Neural cell (in vitro differentiated cells): ENCODE measurements at regions not wholly inside any gene's neighbourhood (a gene's known extent, or its start where the extent isn't known, plus 50 kb on each side); places are given as distances from the start of the nearest gene placed in this dataset.

Experiments used
- EP300 ChIP-seq: fragments of 450-650 bp; conservative IDR thresholded peaks from 2 replicates; pipeline ENCODE4 v1.6.1; 2014; ENCODE audit warnings: antibody characterized with exemption, mild to moderate bottlenecking, moderate library complexity; ENCODE audit not compliant: poor library complexity, severe bottlenecking
- EZH2 ChIP-seq: fragments of 200-600, 300-800 bp; shearing (Covaris generic), sonication (generic); IDR thresholded peaks from 2 replicates; pipeline ENCODE4 v1.6.1; 2014; ENCODE audit warnings: antibody characterized with exemption, low read length, borderline replicate concordance, mild to moderate bottlenecking; ENCODE audit not compliant: insufficient read depth, poor library complexity, severe bottlenecking
- POLR2AphosphoS5 ChIP-seq: IDR thresholded peaks from 2 replicates; pipeline ENCODE4 v1.6.1; 2012
- RAD21 ChIP-seq: fragments of 450-650 bp; conservative IDR thresholded peaks from 2 replicates; pipeline ENCODE4 v1.6.1; 2014; ENCODE audit warnings: antibody characterized with exemption, mild to moderate bottlenecking, moderate library complexity
- SMC3 ChIP-seq: fragments of 450-650 bp; conservative IDR thresholded peaks from 2 replicates; pipeline ENCODE4 v1.6.1; 2014; ENCODE audit warnings: antibody characterized with exemption, mild to moderate bottlenecking, moderate library complexity; ENCODE audit not compliant: poor library complexity
- TAF1 ChIP-seq: IDR thresholded peaks from 2 replicates; pipeline ENCODE4 v1.6.1; 2012; ENCODE audit warnings: low read depth
- TF ChIP-seq, protein P1 (sequence below): fragments of 450-650 bp; IDR thresholded peaks from 2 replicates; pipeline ENCODE4 v1.5.1; 2014; ENCODE audit warnings: antibody characterized with exemption, mild to moderate bottlenecking, moderate library complexity; ENCODE audit not compliant: poor library complexity, severe bottlenecking
- TF ChIP-seq, protein P2 (sequence below): IDR thresholded peaks from 2 replicates; pipeline ENCODE4 v1.6.1; 2012; ENCODE audit warnings: borderline replicate concordance

DNA sequence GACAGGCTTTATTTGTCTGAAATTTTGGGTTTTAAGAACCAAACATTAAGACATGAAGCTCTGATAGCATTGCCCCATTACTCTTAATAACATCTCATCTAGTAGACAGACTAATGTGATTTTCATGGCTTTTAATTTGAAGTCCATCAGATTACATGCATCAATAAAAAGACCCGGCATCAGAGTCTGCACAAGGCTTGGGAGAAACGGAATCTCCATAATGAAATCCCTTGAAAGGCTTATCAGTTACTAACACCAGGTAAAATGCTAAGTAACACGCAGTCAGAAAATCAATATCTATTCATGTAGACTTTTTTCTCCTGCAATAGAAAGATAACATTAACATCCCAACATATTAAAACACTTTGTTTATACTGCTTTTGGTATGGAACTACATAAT is 1485.2 kb upstream of the DDX18 start:
- TF ChIP-seq, protein P1, sequence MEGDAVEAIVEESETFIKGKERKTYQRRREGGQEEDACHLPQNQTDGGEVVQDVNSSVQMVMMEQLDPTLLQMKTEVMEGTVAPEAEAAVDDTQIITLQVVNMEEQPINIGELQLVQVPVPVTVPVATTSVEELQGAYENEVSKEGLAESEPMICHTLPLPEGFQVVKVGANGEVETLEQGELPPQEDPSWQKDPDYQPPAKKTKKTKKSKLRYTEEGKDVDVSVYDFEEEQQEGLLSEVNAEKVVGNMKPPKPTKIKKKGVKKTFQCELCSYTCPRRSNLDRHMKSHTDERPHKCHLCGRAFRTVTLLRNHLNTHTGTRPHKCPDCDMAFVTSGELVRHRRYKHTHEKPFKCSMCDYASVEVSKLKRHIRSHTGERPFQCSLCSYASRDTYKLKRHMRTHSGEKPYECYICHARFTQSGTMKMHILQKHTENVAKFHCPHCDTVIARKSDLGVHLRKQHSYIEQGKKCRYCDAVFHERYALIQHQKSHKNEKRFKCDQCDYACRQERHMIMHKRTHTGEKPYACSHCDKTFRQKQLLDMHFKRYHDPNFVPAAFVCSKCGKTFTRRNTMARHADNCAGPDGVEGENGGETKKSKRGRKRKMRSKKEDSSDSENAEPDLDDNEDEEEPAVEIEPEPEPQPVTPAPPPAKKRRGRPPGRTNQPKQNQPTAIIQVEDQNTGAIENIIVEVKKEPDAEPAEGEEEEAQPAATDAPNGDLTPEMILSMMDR, result no peak
- TF ChIP-seq EP300 (no peak), RAD21 (no peak), EZH2 (no peak), POLR2AphosphoS5 (no peak), SMC3 (no peak), TAF1 (no peak)
- TF ChIP-seq, protein P2, sequence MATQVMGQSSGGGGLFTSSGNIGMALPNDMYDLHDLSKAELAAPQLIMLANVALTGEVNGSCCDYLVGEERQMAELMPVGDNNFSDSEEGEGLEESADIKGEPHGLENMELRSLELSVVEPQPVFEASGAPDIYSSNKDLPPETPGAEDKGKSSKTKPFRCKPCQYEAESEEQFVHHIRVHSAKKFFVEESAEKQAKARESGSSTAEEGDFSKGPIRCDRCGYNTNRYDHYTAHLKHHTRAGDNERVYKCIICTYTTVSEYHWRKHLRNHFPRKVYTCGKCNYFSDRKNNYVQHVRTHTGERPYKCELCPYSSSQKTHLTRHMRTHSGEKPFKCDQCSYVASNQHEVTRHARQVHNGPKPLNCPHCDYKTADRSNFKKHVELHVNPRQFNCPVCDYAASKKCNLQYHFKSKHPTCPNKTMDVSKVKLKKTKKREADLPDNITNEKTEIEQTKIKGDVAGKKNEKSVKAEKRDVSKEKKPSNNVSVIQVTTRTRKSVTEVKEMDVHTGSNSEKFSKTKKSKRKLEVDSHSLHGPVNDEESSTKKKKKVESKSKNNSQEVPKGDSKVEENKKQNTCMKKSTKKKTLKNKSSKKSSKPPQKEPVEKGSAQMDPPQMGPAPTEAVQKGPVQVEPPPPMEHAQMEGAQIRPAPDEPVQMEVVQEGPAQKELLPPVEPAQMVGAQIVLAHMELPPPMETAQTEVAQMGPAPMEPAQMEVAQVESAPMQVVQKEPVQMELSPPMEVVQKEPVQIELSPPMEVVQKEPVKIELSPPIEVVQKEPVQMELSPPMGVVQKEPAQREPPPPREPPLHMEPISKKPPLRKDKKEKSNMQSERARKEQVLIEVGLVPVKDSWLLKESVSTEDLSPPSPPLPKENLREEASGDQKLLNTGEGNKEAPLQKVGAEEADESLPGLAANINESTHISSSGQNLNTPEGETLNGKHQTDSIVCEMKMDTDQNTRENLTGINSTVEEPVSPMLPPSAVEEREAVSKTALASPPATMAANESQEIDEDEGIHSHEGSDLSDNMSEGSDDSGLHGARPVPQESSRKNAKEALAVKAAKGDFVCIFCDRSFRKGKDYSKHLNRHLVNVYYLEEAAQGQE, result no peak
